Esophagus muscularis mucosa (tissue), 4 donors: ENCODE measurements at regions not wholly inside any gene's neighbourhood (a gene's known extent, or its start where the extent isn't known, plus 50 kb on each side); places are given as distances from the start of the nearest gene placed in this dataset.

ENCODE experiments used
- CTCF ChIP-seq, 3 experiments: fragments of 200-600 bp in 2 of 3; fragments of 450-650 bp in 1 of 3; sonication (generic) in 2 of 3; IDR thresholded peaks; one replicate each; pipeline ENCODE4 v1.5.1; 2017 to 2019; ENCODE audit warnings: antibody characterized with exemption in 3 of 3, mild to moderate bottlenecking in 2 of 3, moderate library complexity in 1 of 3
- EP300 ChIP-seq: sonication (generic); formaldehyde crosslinking; IDR thresholded peaks from one replicate; pipeline ENCODE4 v1.6.1; 2017; ENCODE audit warnings: antibody characterized with exemption
- POLR2A ChIP-seq: fragments of 450-650 bp; IDR thresholded peaks from one replicate; pipeline ENCODE4 v1.6.1; 2017; ENCODE audit warnings: antibody characterized with exemption, moderate library complexity, mild to moderate bottlenecking, low read depth
- POLR2AphosphoS5 ChIP-seq, 2 donors: sonication (generic); formaldehyde crosslinking; IDR thresholded peaks; one replicate each; pipeline ENCODE4 v1.6.1; 2017; ENCODE audit warnings: antibody characterized with exemption in 2 of 2

GRCh38 chr2:19120181-19120580 is 238.2 kb downstream of the OSR1 start:
- TF ChIP-seq CTCF (IDR thresholded peaks at IDR 0.05), result no peak
- no peak for TF ChIP-seq POLR2A
- TF ChIP-seq POLR2AphosphoS5 (IDR thresholded peaks at IDR 0.05), result no peak
- TF ChIP-seq EP300, result no peak
